Left lobe of liver (tissue), 2 donors: ENCODE measurements at regions not wholly inside any gene's neighbourhood (a gene's known extent, or its start where the extent isn't known, plus 50 kb on each side); places are given as distances from the start of the nearest gene placed in this dataset.
"Not testable (repeated sequence)": the region's sequence is repeated elsewhere in the genome, so short reads cannot be mapped to it uniquely, and the experiment has no call there.

Experiments
- ATAC-seq: fragments of 200-7000 bp; cut with Tn5 transposase; one replicate; pipeline ENCODE4 v1.9.1; 2020; ENCODE audit warnings: mild to moderate bottlenecking, moderate library complexity
- DNase-seq: peaks from one replicate; pipeline ENCODE4 v3.0.0-alpha.2; 2020; ENCODE audit warnings: low spot score
- donor health status: DM: no; HTN: no; CAD: no; lungs with moderate emphysema.
- donor health status: DM: no; HTN: yes; CAD: no.

DNA sequence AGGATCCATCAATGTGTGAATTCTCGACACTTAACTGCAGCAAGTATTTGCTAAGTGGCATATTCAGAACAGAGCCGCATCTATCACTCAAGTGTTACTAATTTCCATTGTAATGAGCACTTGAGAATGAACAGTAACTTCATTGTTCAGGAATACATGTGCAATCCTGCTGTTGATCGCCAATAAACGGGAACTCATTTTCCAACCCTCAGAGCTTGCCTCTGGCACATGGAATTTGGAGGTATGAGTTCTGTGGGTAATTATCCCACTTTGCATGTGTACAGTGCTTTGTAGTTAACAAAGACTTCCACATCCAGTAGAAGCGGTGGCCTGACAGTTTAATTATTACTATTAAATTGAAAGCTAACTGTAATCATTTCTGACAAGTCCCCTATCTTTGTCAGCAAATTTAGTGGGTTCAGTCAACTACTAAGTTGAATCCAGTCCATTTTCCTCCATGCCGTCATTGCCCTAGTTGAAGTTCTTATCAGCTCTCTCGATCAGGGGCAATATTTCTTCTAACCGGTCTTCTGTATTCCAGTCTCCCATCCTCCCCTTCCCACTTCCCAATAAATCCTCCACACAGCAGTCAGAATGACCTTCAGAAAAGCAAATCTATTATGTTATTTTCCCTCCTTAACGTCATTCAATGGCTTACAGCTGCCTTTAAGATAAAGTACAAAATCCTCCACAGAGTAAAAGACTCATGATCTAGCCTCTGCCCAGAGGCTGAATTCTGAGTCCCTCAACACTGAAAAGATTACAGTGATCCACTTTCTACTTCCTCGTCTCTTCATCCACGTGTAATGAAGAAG is 62.4 kb upstream of the GBA3 start:
- ATAC-seq, DNase-seq: not testable (repeated sequence)

DNA sequence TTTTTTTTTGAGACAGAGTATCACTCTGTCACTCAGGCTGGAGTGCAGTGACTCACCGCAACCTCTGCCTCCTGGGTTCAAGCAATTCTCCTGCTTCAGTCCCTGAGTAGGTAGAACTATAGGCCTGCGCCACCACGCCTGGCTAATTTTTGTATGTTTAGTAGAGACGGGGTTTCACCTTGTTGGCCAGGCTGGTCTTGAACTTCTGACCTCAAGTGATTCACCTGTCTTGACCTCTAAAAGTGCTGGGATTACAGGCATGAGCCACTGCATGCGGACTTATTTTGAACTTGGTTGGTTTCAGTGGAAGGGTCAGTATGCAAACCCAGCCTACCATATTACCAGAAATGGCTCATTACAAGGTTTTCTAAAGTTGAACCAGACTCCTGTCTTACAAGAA is 61.6 kb upstream of the GBA3 start:
- not testable (repeated sequence) for DNase-seq, ATAC-seq

DNA sequence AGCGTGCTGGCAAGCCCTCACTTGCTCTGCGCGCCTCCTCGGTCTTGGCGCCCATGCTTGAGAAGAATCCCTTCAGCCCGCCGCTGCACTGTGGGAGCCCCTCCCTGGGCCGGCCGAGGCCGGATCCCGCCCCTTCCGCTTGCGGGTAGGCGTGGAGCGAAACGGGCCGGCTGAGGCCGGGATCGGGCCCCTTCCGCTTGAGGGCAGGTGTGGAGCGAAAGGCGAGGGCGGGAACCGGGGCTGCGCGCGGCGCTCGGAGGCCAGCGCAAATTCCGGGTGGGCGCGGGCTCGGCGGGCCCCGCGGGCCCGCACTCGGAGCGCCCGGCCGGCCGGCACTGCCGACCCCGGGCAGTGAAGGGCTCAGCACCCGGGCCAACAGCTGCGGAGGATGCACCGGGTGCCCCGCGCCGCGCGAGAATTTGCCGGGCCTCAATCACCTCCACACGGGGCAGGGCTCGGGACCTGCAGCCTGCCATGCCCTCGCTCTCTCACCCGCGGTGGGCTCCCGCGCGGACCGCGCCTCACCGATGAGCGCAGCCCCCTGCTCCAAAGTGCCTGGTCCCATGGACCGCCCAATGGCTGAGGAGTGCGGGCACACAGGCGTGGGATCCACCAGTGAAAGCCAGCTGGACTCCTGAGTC is 58.1 kb upstream of the GBA3 start:
- ATAC-seq (peak; percentile 73), DNase-seq (no peak)

DNA sequence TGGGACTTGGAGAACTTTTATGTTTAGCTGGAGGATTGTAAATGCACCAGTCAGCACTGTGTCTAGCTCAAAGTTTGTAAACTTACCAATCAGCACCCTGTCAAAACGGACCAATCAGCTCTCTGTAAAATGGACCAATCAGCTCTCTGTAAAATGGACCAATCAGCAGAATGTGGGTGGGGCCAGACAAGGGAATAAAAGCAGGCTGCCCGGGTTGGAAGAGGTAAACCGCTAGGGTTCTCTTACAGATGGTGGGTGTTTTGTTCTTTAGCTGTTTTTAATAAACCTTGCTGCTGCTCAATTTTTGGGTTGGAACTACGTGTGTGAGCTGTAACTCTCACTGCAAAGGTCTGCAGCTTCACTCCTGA is 57.6 kb upstream of the GBA3 start:
- not testable (repeated sequence) for DNase-seq
- ATAC-seq = peak; percentile 53

DNA sequence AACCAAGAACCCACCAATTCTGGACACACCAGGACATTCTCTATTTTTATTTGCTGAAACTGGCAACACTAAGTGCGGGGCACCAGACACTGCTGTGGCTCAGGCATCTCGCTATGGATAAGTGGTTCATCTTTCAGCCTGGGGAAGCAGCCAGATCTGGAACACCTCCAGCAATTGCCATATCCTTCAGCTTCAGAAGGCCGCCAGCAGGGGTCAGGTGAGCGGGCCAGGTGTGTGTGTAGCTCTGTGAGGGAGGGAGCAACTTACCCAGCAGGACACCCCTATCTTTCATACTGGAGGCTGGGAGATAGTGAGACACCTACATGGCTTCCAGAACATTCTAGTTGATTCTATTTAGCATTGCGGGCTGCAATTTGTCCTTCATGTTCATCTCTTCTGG is 57.0 kb upstream of the GBA3 start:
- ATAC-seq (peak; percentile 77), DNase-seq (peak; percentile 54)

DNA sequence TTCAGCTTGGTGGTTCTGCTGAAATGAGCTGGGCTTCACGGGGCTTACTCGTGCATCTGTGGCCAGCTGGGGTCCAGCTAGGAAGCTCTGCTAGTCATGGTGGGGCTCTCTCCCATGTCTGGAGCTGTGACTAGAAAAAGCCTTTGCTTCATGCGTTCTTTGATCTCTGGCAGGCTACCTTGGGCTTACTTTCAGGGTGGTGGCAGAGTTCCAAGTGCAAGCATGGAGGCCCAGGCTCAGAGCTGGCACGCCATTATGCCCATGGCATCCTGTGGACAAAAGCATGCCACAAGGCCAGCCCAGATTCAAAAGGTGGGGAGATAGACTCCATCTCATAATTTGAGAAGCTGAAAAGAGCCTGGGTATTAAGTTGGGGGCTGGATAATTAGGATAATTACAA is 55.4 kb upstream of the GBA3 start:
- peak; percentile 72 for ATAC-seq

More for the DNA sequence above, 55.4 kb upstream of the GBA3 start:
- peak; percentile 72 for DNase-seq
